ENCODE measurements at regions not wholly inside any gene's neighbourhood (a gene's known extent, or its start where the extent isn't known, plus 50 kb on each side); places are given as distances from the start of the nearest gene placed in this dataset.

DNA sequence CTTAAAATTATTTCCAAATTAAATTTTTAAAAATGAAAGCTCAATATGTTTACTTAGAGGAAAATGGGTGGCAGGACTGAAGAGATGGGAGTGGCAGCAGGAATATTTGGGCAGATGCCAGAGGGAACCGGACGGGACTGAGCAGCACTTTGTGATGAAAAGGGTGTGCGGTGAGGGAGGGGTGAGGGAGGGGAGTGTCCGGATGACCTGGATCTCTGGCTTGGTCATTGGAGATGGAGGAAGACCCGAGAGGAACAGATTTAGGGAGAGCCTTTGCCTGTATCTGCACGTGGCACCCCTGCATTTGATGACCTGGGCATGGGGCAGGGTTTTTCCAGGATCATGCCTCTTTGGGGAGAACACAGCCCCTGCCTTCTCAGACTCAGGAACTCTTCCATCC, 201.1 kb upstream of the MVB12B start:
- no peak for DNase-seq (ENCODE audit: low read depth in 3 of 3)

DNA sequence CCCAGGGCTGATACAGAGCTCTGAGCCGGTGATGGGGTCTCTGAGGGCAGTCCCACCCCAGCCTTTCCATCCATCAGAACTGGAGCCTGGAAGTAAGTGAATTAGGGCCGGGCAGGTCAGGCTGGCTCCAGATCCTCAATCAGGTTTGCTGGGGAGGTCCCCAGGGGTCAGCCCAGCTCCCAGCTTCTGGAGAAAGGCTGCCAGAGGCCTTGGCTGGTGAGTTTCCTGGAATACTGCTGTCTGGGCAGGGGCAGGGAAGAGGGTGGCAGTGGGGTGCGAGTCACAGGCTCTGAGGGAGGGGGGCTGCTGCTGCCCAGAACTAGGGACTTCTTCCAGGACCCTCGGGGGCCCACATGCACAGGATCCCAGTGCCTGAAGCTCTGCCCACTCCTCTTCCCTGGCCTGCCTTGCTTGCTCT, 200.6 kb upstream of the MVB12B start:
- DNase-seq (ENCODE audit: low read depth in 3 of 3): no peak

DNA sequence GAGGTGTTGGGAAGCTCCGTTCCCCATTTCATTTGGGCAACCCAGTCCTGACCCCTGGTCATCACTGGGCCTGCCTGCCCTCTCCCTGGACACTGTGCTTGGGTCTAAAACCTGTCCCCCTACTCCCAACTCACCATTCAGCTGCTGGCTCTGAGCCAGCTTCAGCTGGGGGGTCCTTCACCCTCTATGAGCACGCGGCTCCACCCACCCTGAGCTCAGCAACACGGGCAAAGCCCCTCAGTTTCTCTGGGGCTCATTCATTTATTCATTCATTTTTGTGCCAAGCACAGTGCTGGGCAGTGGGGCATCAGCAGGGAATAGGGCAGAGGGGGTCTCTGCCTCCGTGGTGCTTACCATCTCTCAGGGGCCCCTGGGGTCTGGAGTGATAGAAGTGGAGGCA, 199.8 kb upstream of the MVB12B start:
- DNase-seq (ENCODE audit: low read depth in 3 of 3): no peak

DNA sequence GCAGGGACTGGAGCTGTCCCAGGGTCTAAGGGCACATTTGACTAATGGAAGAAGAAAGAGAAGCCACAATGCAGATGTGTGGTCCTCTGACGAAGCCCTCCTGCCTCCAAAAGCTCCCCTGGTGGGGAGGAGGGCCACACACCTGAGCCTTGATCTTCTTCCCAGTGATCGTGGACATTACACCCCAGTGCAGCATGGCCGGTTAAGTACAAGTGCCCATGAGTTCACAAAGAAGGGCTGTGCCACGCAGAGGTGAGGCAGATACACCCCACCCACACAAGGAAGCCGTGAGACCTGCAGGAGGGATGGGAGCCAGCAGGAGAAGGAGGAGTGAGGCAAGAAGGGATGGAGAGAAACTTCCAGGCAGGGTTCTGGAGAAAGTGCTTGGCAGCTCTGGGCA, 199.0 kb upstream of the MVB12B start:
- no peak for DNase-seq (ENCODE audit: low read depth in 3 of 3)

DNA sequence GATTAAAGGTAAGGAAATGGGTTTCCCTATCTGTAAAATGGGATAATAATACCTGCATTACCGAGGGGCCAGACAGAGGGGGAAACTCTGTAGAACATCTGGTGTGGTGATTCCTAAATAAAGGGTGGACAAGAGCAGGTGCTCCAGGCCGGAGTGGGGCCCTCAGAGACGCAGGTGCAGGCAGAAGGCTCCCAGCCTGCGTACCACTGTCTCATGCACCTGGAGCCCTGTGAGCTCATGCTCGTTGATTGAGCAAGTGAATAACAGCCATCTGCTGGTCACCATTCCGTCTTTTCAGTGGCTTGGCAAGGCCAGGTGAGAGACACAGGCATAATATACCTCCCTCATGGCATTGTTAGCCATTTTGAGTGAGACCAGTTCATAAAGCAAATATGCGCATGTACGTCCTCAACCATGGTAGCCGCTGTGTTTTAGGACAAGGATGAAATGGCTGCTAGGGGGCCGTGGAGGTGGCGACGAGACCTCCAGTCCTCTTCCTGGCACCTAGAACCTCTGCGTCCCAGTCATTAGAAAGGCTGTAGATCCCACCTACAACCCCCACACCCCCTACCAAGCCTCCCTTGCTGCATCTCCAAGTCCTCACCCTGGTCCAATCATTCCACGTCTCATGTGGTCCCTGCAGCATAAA, 198.0 kb upstream of the MVB12B start:
- no peak for DNase-seq (ENCODE audit: low read depth in 3 of 3)

DNA sequence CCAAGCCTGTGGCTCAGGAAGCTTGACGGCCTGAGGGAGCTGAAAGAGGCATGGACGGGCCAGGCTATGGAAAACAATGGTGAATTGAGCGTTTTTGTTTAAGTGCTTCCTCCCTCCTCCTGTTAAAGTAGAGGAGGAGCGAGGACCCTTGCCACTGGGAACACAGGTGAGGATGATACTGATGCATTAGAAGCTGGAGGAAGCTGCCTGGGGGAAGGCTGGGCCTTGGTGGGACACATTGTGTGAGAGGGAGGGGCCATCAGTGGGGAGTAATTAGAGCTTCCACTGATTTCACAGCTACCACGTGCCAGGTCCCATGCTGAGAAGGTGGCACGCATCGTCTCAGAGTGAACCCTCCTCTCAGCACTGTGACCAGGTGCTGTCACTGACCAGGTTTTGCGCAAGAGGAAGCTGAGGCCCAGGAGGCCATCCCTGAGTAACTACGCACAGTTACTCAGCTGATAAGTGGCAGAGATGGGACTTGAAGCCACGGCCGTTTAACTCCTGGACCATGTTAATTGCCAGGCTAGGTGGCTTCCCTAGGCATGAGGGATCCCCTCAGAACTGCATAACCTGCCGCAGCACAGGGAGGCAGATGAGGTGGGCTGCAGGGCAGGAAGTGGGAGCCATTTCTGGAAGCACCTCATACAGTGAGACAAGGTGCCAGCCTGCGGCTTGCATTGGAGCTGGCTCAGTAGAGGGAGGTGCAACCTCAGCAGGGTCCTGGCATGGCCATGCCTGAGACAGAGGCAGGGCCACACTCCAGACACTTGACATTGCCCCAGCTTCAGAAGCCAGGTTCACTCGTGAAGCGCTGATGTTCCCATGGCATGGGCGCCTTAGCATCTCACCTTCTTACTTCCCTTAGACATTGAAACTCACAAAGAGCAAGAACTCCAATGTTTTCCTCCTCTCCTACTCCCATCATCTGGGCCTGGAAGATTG, 195.3 kb upstream of the MVB12B start:
- DNase-seq (ENCODE audit: low read depth in 3 of 3): no peak

DNA sequence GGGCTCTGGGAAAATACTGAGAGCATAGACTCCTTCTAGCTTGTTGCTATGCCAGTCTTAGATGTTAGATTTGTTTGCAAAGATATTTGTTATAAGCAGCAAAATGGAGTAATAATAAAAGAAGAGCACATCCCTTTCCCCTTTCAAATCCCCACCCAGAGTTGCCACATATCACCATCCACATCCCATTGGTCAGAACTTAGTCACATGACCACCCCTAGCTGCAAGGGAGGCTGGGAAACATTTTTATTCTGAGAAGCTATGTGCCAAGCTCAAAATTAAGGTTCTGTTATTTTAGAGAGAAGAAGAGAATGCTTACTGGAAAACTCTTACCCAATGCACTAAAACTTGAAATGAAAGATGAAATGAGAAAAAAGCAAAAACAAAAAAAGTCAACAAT, 193.9 kb upstream of the MVB12B start:
- DNase-seq (ENCODE audit: low read depth in 3 of 3): no peak

DNA sequence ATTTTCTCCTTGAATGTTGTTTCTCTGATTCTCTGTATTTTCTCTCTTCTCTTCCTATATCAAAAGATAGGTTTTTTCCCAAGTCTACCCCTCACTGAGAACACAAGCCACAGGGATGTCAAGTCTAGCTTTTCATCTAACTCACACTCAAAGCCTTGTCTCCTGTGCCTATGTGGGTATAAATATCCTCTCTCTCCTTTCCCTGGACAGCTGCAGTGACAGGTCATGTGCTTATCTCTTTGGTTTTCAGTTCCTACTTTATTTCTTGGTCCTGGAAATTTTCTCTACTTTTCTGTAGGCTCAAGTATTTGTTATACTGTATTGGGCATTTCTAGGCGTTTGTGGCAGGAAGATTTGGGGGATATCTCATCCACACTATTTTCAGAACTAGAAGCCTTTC, 182.4 kb upstream of the MVB12B start:
- DNase-seq (ENCODE audit: low read depth in 3 of 3): no peak

DNA sequence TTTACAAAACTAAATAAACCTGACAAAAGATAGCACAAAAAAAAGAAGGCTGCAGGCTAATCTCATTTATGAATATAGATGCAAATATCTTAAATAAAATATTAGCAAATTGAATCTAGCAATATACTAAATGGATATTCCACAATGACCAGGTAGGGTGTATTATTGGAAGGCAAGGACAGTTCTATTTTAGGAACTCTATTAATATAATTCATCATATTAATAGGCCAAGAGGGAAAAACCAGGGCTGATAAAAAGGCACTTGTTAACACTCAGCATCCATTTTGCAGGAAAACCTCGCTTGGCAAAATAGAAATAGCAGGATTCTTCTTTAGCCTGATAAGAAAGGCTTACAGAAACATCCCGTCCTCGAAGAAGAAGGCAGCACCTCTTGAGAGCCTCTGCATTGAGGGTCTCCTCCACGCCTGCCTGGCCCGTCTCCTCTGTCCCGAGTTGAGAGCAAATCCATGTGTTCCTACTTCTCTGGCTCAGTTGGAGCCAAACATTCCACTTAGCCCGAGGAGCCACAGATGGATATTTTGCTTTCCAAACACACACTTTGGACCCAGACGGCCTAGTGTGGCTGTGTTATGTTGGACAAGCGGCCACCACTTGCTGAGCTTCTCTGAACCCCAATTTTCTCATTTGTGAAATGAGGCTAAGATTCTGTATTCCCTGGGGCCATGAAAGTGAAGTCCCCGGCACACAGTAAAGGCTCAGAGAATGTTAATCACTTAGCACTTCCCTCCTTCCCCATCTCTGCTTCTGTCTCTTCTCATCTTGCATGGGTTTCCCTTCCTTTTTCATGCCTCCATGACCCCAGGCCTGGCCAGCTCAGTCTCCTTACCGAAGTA, 181.8 kb upstream of the MVB12B start:
- no peak for DNase-seq (ENCODE audit: low read depth in 3 of 3)

DNA sequence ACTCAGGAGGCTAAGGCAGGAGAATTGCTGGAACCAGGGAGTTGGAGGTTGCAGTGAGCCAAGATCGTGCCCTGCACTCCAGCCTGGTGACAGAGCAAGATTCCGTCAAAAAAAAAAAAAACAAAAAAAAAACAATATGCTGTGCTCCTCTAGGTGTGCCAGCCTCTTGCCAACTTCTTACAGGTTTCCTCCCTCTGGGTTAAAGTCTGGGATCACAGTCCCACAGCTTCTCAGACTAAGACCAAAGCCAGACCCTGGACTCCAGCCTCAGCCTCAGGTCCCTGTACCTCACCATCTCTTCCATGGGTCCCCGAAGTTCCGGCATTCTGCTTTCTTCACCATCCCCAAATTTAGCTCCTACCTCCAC, 180.8 kb upstream of the MVB12B start:
- no peak for DNase-seq (ENCODE audit: low read depth in 3 of 3)

DNA sequence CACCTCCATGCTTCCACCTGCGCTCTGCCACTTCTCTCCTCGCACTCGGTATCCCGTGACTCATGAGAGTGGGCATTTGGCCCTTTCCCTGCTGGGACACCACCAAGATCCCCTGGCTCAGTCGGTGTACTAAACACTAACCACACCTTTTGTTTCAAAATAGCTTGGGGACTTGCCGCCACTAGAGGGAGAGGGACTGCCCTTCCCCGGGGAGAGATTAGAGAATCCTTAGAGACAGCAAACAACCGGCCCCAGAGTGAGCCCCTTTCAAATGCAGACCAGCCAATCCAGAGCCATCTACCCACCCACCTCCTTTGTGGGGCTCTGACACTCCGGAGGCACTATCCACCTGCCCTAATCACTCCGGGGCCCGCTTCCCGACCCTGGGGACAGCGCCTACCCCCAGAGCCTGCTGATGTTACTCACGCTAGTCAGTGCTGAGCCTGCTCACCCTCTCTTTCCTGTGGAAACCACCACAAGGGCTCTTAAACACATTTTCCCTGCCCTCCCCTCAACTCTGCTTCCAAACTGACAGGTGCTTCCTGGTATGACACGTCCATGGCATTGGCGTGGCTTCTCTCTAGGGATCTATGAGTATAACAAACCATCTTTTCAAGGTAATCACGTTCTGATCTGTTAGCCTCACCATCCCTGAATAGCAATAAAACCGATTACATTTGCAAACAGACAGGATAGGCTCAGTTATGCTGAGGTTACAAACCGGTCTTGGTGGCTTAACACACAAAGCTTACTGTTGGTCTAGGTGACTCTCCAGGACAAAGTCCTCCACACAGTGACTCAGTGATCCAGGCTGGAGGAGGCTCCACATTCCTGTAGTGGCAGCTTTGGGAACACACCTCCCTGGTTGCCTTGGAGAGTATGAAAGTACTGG, 180.1 kb upstream of the MVB12B start:
- no peak for DNase-seq (ENCODE audit: low read depth in 3 of 3)

DNA sequence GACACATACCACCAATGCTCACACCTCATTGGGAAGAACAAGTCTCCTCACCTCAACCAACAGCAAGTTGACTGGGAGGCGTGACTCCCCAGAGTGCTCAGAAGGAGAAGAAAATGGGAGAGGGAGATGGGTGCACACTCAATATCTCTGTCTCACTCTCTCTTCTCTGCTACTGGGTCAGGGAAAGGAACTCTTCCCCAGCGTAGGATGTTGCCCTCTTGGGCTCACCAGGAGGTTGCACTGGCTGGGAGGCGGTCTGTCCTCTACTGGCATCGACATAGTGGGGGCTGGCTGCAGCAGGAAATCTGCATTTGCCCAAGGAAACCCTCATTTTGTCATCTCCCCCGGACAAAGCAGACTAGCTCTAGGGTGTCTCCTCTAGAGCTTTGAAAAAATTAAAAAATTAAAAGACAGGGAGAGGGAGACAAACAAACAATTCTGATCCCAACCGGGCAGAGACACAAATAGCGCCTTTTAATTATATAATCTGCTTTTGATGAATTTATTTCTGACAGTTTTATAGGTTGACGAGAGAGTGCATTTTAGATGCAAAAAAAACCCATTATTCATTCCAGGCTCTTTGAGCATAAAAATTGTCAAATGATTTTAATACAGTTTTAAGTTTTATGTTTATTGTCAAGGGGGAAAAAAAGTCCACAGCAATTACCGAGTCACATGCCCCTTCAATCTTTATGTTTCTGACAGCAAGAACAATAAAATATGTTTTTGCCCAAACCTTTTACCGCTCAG, 179.3 kb upstream of the MVB12B start:
- DNase-seq (ENCODE audit: low read depth in 3 of 3): no peak

DNA sequence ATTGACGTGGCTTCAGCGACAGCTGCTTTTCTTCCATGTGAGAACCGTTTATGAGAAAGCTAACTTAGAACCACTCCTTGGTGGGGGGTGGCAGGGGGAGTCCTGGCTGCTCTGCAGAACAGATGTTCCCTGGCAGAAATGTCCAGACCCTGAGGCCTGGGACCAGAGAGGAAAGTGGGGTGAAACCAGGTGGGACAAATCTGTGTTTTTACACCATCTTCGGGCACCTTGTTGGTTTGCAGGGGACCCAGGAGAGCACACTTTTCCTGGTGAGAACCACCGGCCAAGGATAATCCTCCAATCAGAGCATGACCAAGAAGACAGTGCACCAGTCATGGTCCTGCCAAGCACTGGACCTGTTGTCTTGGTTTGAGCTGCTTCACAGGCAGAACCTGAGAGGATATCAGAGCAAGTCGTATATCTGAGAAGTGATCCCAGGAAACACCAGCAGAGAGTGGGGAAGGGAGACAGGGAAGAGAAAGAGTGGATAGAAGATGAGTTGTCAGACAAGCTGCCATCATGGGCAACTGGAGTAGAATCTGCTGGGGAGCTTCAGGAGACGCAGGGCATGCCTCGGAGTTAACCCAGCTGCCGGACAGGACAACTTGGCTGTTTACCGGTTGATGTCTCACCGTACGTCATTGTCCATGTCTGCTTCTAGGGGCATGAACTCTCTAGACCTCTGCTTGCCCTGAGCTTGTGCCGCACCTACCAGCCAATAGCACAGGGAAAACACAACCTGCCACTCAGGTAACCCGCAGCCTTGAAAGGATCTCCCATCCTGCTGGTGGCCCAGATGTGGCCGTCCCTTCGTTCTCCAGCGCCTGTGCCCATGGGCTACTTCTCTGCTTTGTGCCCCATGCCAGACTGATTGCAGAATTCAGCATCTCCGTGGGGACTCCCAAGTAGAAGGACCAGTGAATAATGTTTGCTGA, 178.4 kb upstream of the MVB12B start:
- DNase-seq (ENCODE audit: low read depth in 3 of 3): no peak

DNA sequence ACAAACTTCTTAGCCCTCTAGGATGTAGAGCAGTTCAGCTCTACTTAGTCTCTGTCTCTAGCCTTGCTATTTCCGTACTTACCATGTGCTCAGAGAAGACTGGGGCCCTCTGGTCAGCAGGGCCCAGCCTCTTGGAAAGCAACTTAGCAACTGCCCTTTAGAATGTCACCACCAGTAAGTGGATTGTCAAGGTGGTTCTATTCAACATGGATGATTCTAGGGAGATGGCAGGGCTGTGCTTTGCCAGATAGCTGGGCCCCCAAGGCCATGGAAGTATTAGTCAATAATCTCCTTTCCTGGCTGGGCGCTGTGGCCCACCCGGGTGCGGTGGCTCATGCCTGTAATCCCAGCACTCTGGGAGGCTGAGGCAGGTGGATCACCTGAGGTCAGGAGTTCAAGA, 177.6 kb upstream of the MVB12B start:
- no peak for DNase-seq (ENCODE audit: low read depth in 3 of 3)

DNA sequence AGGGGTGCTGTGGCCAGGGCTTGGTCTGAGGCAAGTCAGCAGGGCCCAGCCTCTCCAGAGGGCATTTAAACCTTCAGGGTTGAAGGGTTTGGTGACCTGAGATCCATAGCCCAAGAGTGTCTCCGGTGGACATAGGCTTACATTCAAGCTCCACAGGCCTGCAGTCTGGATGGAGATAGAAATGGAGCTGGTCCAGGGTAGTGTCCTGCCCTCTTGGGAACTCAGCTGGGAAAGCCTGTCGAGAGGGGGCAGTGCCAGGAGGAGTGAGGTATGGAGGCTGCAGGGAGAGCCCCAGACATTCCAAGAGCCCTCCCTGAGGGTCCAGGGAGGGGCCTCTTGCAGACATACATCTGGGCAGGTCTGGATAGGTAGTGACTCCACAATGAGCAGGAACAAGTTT, 177.0 kb upstream of the MVB12B start:
- DNase-seq (ENCODE audit: low read depth in 3 of 3): no peak

DNA sequence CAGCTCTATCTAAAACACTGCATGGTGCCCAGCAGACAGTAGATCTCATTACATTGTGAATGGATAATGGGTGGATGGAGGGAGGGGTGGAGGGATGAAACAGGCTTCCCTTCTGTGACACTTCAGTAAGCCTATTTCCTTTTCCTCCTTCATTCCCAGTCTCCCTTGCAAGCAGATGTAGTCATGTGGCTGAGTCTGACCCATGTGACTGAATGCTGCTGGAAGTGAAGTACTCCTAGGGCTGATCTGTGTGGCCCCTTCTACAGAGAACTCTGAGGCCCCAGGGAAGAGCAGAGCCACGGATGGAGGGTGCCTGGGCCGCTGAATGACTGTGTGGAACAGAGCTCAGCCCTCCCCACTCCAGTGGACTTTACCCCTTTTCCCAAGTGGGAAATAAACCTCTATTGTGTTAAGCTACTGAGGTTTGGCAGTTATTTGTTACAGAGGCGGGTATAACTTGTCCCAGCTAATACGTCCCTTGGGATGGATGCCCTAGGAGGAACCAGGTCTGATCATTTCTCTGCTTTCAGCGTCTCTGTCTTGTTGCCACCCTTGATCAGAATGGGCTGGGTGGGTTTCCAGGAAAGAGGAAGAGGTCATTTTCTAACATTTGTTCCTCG, 176.1 kb upstream of the MVB12B start:
- no peak for DNase-seq (ENCODE audit: low read depth in 3 of 3)

DNA sequence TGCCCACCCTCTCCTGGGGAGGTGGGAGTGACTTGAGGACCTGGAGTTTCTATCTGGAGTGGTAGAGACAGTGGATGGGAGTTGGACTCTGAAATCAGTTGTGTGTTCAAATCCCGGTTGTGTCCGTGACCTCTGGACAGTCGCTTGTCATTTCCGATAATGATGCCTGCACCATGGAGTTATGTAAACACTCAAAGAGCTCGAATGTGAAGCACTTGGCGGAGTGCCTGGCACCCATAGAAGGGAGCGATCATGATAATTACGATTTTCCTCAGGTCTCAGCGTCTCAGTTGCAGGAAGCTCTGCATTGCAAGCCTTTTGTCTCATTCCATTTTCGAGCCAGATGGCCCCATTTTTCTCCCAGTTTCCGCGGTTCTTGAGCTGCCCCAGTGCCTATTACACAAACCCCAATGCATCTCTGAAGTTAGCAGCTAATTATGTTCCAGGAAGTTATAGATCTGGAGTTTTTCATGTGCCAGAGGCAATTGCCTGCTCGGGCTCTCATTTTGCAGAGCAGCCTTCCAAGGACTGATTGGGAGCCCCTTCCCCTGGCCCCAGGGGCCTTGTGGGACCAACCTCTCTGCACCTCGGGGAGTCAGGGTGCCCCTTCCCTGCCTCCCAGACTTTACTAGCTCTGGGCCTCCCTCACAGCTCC, 175.5 kb upstream of the MVB12B start:
- no peak for DNase-seq (ENCODE audit: low read depth in 3 of 3)

DNA sequence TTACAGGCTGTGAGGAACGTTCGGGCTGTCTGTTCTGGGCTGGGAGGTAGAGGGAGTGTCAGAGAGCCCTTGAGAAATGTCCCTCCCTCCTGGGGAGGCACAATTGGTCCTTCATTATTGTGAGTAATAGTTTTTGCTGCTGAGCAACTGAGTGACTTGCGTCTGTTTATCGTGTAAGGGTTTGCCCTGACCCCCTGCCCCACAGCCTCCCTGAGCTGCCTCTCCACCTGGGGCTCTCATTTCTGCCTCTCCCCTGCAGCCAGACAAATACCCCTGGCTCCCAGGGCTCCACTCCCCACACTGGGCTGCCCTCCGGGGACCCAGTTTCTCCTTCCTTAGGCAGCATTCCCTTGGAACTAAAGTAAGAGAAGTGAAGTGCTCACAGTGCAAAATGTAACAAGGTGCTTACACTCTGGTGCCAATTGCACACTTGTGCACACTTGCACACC, 174.9 kb upstream of the MVB12B start:
- no peak for DNase-seq (ENCODE audit: low read depth in 3 of 3)
